Activated CD4-positive, CD25-positive, alpha-beta regulatory T cell (primary cell): ENCODE measurements at regions not wholly inside any gene's neighbourhood (a gene's known extent, or its start where the extent isn't known, plus 50 kb on each side); places are given as distances from the start of the nearest gene placed in this dataset.

ENCODE experiments used
- DNase-seq, 4 experiments: peaks; one replicate each; lab custom pipeline; 2025; lab: John Stamatoyannopoulos, UW

DNA sequence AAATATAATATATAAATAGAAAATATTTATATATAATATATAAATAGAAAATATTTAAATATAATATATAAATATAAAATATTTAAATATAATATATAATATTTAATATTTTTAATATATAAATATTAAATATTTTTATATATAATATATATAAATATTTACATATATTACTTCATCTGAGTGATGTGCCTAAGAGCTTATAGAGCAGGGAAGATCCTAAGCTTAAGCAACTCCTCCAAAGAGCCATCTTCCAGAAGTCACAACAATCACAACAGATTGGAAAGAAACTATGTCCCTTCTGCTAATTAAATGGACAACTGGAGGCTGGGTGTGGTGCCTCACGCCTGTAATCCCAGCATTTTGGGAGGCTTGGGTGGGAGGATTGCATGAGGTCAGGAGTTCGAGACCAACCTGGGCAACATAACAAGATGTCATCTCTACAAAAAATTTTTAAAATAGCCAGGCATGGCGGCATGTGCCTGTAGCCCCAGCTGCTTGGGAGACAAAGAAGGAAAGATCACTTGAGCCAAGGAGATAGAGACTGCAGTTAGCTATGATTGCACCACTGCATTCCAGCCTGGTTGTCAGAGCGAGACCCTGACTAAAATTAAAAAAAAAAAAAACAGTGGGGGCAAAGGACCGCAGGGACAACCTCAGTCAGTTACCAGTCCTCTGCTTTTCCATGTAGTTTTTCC lies 198.7 kb downstream of the SKIDA1 start:
- DNase-seq: no peak

DNA sequence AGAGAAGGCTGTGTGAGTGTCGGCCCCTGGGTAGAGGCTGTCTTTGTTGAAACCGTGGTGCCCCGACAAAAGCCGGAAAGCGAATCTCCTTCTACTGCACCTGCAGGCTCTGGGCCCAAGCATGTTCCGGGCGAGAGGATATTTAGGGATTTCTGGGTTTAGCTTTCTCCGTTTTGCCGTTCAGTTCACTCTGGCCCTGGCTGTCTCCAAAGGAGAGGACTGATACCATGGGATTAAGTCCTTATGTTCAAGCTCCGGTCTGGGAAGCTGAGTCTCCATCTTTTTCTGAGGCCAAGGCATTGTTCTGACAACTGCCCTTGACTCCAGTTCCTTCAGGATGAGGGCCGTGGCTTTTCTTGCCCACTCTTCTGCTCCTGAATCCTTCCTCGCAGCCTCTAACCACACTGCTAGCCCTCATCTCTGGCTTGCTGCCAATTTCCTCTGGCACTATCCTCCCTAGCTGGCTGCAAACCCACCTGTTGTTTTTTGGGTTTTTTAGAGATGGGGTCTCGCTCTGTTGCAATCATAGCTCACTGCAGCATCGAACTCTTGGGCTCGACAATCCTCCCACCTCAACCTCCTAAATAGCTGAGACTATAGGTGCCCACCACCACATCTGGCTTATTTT lies 206.8 kb downstream of the SKIDA1 start:
- no peak for DNase-seq

DNA sequence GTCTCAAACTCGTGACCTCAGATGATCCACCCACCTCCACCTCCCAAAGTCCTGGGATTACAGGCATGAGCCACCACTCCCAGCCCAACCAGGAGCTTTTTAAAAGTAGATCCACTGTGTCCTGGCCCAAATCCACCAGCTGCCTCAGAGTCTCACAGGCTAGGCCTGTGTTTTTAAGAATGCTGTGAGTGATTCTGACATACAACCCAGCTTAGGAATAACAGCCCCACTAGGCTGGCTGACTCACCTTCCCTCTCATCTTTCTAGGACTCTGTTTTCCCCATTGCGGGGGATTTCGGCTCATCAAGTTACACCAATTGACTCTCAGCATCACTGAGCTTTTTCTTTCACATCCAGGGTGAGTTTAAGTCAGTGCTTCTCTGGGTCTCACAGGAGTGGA lies 207.6 kb downstream of the SKIDA1 start:
- no peak for DNase-seq

DNA sequence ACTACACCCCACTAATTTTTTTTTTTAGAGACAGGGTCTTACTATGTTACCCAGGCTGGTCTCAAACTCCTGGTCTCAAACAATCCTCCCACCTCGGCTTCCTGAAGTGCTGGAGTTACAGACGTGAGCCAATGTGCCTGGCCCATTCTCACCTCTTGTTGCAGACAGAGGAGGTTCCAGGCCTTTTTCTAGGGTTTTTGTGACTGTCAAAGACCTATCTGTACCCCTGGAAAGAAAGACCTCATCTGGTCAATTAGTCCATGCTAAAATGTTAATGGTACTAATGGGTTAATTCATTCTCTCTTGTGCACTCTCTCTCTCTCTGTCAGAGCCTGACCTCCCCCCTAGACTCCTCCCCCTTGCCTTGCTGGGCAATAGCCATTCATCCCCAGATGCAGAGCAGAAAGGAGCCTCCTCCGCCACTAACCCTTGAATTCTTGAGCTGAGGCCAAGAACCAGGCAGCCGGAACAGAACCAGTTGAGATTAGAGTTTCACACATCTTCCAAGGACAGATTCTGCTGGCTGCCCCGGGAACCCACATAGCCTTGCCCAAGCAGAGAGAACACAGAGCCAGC lies 209.7 kb downstream of the SKIDA1 start:
- no peak for DNase-seq

DNA sequence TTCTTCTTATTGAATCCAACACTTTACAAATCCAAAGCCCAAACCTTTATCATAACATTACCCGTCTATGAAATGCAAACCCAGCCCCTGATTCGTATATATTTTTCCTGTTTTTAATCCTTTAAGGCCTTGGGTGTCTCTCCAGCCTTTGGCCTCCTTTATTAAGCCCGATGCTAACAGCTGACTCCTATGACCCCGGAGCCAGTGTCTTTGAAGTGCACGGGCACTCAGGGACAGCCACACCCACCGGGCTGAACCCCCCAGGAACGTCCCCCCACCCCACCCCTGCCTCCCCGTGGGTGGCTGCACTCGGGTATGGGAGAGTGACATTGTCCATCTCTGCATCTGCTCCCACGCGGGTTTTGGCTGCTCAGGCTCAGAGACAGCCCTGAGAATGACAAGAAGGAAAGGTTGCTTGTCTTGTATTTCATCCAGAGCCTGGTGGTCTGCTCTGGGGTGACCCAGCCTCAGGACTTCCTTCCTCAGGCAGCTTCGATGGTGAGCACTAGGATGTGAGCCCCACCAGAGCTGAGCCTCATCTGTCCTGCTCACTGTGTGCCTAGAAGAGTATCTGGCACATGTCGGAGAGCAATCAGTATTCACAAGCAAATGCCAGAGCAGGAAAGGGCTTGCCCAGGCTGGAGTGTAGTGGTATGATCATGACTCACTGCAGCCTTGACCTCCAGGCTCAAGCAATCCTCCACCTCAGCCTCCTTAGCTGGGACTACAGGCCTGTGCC lies 210.4 kb downstream of the SKIDA1 start:
- no peak for DNase-seq

DNA sequence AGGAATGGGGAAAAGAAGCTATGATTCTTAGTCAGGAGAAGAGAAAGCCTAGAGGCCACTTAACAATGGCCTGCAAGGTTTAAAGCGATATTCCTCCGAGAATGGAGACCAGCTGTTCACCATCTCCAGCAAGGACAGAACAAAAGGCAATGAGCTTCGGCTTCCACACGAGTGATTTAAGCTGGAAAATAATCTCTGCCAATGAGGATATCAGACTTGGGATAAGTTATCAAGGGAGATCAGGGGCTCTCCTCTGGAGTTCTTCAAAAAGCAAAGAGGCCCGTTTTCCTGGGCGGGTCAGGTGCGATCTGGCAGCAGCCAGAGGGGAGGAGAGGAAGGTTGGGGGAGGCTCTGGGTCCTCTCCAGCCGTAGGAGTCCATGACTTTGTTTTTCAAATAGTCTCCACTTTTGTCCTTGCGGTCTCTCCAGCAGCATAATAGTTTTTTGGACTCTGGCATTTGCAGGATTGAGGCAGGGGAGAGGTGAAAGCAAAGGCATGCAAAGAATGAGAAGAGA lies 211.3 kb downstream of the SKIDA1 start:
- DNase-seq: no peak

DNA sequence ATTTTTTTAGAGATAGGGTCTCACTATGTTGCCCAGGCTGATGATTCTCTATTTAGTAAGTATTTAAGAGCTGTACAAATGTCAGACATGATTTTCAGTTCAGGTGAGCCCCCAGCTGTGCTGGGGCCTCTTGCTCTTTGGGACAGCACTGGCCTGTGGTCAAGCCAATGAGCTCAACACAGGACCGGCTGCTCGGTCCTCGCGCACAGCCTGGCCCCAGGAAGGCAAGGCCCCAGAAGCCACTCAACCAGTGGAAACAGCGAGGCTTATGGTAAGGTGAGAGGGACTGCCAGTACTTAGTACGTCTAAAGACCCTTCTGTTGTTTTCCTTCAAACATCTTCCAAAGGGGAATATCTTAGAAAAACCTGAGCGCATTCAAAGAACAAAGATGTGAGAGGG lies 211.8 kb downstream of the SKIDA1 start:
- no peak for DNase-seq

DNA sequence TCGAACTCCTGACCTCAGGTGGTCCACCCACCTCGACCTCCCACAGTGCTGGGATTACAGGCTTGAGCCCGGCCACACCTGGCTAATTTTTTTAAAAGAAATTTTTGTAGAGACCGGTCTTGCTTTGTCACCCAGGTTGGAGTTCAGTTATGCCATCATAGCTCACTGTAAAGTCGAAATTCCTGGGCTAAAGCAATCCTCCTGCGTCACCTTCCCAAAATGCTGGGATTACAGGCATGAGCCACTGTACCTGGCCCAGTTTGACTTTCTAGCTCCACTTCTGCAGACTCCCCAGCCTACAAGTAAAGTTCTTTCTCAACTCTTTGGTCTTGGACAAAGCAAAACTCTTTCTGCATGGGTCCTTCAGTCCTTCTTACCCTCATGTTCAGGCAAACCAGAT lies 214.1 kb downstream of the SKIDA1 start:
- no peak for DNase-seq

DNA sequence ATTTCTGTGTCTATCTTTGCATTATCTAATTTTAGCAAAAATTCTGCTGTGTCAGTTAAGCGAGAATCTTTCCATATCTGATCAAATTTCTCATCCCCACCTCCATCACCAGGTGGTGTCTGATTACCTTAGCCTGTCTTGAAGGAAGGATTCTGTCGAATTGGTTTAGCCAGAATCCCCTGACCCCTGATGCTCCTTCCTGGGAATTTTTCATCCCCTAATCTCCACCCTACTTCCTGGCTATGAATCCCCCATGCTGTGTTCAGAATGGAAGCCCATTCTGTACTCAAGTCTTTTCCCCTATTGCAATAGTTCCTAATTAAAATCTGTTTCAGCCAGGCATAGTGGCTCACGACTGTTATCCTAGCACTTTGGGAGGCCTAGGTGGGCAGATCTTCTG lies 216.1 kb downstream of the SKIDA1 start:
- no peak for DNase-seq

DNA sequence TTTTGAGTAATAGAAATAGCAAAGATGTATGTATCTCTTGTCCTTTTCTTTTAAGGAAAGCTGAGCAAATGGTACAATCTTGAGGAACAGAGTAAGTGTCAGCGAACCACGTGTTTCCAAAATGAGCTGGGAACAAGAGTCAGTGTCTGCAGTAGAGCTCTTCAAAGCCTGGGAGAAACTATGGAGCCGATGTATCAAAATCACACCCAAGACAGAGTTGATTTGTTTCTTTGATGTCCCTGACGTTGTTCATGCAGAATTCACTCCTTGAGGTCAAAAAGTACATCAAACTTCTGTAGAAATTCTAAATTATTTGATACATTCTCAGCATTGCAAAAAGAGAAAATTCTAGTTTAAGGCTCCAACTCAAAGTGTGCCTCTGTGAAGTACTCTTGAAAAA lies 216.5 kb downstream of the SKIDA1 start:
- DNase-seq: no peak

DNA sequence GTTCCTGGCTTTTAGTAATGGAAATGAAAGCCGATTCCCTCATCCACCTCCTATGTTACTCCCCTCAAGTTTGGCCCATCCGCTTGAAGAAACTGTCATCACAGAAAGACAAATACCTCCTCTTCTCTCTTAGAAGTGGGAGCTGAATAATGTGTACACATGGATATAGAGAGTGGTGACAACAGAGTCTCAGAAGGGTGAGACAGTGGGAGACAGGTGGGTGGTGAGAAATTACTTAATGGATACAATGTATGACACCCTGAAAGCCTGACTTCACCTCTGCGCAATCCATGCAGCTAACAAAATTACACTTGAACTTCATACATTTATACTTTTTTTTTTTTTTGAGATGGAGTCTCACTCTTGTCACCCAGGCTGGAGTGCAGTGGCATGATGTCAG lies 217.5 kb downstream of the SKIDA1 start:
- no peak for DNase-seq

DNA sequence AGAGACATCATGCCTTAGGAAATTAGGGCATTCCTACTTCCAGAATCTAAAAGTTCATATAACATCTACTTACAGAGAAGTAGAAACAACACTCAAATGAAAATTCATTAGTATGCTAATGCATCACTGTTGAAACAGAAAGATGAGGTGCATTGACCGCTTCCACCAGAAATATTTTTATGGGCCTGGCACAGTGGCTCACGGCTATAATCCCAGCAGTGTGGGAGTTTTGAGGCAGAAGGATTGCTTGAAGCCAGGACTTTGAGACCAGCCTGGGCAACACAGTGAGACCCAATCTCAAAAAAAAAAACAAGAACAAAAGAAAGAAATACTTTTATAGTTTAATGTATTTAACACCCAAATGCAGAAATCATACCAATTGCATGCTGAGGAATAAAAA lies 220.9 kb downstream of the SKIDA1 start:
- DNase-seq: no peak

DNA sequence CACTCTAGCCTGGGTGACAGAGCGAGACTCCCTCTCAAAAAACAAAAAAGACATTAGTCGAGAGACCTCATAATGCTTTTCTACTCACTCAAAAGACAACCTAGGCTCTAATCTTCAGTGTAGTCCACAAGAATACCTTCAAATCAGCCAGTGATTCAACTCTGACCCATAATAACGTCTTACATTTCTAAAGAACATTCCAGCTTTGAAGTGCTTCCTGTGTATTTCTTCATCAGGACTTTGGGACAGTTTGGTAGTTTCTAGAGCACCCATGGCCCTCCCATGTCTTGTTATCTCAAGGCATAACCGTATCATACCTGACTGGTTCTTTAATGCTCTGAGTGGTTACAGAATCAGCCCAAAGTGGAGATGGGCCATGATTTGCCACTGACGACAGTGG lies 221.3 kb downstream of the SKIDA1 start:
- no peak for DNase-seq

DNA sequence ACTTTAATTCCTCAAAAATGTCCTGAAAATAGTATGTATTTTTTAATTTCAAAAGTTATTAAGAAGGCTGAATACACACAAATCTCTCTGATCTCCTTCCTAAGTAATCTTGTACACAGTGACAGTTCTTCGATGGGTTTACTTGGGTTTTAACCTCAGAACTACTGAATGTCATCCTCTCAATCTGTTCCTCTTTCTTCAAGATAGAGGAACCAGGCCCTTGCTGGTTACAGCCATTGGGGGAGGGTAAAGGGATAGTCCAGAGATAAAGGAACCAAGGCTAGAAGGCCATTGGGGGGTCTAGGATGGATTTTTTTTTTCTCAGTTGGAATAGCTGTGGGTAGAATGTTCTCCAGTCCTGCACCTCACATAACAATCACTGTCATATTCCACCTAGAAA lies 224.9 kb downstream of the SKIDA1 start:
- DNase-seq: no peak

DNA sequence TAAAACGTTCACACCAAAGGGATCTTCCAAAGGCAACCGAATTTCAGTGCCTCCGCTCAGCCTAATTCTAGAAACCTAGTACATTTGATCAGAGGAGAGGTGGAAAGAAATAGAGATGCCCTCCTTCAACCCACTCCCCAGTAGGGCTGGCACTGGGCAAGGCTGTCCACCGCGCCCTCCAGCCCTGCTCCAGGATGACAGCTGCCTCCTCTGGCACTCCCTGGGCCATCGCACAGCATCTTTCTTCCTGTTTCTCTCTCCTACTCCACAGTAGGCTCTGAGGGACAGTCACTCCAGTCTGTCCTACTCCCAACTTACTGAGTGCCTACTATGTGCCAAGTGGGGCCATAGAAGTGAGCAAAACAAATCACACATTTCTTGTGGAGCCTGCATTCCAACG lies 226.2 kb downstream of the SKIDA1 start:
- no peak for DNase-seq

DNA sequence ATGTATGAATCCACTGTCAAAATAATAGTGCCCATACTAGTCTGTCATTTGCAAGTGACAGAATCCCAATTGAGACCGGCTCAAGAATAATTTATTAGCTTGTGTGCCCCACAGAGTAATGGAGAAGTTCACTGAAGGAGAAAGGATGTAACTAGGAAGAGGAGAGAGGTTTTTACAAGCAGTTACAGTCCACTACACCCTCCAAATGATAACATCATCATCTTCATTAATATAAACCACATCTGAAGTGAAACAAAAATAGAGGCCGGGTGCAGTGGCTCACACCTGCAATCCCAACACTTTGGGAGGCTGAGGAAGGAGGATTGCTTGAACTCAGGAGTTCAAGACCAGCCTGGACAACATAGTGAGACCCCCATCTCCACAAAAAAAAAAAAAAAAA lies 226.8 kb downstream of the SKIDA1 start:
- no peak for DNase-seq

DNA sequence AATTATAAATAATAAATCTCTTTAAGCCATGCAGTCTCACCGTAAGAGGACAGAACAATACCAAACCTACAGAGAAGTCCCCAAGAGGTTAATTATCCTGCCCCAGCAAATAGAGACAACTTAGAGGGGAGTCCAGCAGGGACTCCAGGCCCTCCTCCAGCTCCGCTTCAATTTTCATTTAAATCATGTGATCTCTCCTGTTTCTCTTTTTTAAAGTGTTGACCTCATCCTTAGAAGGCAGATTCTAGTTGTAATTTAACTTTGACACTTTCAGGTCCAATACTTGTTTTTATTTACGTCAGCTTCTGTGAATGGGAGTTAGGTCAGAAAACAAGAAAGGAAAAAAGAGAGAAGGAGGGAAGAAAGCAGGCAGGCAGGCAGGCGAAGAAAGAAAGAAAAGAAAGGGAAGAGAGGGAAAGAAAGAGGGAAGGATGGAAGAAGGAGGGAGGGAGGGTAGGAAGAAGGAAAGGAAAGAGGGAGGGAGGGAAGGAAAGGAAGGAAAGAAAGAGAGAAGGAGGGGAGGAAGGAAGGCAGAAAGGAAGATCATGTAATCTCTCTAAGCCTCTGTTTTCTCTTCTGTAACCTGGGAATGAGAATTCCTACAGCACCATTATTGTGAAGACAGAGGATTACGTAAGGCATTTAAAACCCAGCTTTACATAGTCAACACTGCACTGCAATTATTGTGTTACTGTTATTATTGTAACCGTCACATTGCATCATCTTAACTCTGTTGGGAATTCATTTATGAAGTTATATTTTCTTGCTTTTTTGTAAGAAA lies 227.7 kb downstream of the SKIDA1 start:
- no peak for DNase-seq

DNA sequence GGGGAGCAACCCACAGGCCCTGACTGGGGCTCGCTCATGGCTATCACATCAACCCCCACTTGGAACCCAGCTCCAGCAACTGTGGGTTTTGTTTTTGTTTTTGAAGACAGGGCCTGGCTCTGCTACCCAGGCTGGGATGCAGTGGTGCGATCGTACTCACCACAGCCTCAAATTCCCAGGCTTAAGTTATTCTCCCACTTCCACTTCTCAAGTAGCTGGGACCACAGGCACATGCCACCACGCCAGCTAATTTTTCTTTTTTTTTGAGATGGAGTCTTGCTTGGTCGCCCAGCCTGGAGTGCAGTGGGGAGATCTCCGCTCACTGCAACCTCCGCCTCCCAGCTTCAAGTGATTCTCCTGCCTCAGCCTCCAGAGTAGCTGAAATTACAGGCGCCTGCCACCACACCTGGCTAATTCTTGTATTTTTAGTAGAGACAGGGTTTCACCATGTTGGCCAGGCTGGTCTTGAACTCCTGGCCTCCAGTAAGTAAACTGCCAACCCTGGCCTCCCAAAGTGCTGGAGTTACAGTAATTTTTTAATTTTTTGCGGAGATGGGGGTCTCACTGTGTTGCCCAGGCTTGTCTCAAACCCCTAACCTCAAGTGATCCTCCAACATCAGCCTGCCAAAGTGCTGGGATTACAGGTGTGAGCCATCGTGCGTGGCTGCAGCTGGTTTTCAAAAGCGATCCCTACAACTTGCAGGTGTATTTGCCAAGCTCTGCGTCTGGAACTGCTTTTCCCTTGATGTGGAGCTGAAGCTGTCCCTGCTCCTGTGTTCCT lies 228.7 kb downstream of the SKIDA1 start:
- no peak for DNase-seq

DNA sequence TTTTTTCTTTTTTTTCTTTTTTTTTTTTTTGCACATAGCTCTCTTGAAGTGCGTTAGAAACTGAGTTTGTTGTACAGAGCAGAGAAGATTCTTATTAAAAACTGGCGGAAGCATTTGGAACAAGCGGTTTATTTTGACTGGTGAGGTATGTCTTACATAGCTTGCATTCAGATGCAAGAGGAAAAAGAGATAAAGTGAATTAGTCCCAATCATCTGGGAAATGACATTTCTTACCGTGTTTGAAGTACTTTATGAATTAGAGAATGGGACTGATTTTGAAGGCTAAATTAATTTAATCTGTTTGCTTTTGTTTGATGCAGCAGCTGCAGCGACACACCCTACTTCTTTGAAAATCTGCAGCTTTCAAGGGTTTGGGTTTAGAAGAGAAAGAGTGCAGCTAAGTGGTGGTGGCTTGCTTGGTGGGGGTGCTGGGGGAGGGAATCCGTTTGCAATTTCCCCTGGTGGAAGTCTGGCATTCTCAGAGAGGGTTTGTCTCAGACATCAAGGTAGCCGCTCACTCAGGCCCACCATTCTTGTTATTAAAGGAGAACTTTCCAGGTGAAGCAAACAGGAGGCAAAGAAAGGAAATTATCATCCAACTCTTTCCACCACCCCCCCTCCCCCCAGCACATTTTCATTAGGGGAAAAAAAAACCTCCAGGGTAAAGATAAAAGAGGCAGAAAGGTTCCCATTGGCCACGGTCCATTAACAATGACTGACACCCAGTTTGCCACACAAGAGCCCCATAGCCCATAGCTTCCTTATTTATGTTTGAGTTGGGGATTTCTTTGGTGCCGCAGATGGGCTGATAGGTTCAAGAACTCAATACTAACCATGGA lies 231.7 kb downstream of the SKIDA1 start:
- DNase-seq: no peak

DNA sequence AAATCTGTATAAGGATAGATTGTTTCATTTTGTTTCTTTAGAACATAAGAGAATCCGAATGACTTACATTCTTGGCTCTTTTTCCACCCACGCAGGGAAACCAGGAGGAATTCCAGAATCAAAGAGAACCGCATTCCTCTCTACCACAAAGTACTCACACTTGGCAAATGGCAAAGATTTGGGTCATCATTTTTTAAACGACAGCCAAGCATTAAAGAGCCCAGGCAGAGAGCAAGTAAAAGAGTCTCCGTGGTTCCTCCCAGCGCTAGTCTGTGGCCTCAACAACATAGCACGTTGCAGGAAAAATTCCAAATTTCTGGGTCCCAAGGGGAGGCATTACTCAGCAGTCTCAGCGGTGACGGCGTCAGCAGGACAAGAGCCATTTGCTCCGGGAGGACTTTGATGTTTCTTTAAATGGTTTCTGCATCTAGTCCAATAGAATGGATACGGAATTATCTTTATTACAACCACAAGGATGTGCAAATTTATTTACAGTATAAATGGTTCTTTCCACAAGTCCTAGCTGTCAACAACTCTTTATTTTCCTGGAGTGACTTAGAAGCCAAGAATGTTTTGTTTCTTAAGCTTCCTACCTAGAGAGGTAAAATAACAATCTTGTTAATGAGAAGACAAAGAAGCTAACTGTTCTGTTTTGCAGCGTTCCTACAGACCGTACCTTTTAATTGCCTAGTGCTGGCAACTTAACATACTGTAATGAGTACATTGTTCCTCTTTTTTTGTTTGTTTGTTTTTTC lies 232.5 kb downstream of the SKIDA1 start:
- no peak for DNase-seq
